ENCODE measurements at regions not wholly inside any gene's neighbourhood (a gene's known extent, or its start where the extent isn't known, plus 50 kb on each side); places are given as distances from the start of the nearest gene placed in this dataset.
A peak's percentile ranks its signal among the peaks of the same experiment; 100 is the strongest.

DNA sequence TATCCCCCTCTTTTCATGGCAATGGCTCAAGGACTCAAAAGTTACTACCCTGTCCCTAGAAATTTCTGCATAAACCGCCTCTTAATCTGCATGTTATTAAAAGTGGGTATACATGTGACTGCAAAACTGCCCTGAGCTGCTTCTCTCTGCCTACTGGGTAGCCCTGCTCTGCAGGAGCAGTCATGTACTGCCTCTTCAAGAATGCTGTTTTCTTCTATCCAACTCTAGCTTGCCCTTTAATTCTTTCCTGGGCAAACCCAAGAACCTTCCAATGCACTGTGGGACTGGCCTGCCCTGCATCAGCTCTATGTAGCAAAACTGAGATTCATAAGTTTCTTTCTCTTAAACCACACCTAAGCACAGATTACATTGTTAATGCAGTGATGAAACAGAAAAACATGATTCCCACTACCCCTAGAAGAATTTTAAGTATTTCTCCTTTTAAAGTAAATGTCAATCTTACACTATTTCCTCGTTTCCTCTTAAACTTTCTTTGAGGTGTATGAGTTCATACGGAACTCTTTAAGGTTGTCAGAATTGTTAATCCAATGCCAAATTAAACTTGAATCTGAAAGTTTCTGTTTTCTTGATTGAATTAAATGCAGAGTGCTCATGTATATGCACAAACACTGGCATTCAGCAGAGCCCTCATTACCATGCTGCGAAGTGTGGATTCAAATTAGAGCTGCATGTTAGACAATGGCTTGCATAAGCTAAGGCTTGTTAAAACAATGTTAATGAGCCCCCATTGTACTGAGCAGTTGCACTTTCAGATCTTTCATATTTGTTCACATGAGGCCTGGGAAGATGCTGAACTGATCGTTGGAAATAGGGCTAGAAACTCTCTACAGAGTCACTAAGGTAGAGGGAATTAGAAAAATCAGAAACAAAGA lies 669.9 kb upstream of the PCDH20 start:
- Histone ChIP-seq H3K79me2 (ENCODE audit: control insufficient read depth, insufficient read depth, low read length) (no peaks in the 10 kb centered on the region), H3K4me3 (ENCODE audit: low read length) (no peak overlapping the region), H3K79me1 (ENCODE audit: low read length) (no peaks in the 10 kb centered on the region), H3K23ac (ENCODE audit: low read length) (no peak overlapping the region), H3K18ac (ENCODE audit: low read length) (no peak overlapping the region), H3K4me2 (ENCODE audit: low read length) (no peak overlapping the region), H3K36me3 (ENCODE audit: control insufficient read depth, insufficient read depth, low read length) (no peaks in the 10 kb centered on the region), H2BK15ac (replicated peaks; ENCODE audit: low read depth) (no peak overlapping the region), H3K56ac (ENCODE audit: low read length) (no peak overlapping the region), H2BK120ac (ENCODE audit: low read depth, low read length) (no peak overlapping the region), H3K9ac (ENCODE audit: low read length) (no peak overlapping the region), H2AK5ac (ENCODE audit: low read length) (no peak overlapping the region), H4K8ac (ENCODE audit: low read depth, low read length) (no peak overlapping the region), H3K27ac (ENCODE audit: low read depth, low read length) (no peak overlapping the region), H3K4me1 (ENCODE audit: control insufficient read depth, low read depth, low read length) (no peaks in the 10 kb centered on the region), H2BK5ac (ENCODE audit: low read length) (no peak overlapping the region), H3K27me3 (ENCODE audit: insufficient read depth, low read length, poor library complexity) (no peaks in the 10 kb centered on the region), H3K4ac (ENCODE audit: low read depth, low read length) (no peak overlapping the region), H4K5ac (ENCODE audit: low read length) (no peak overlapping the region)
- no CpG with 5 or more reads among the region's 5 CpGs for WGBS (ENCODE audit: extremely low coverage, insufficient coverage, low lambda C conversion rate)
- peak; percentile 7 for DNase-seq

GRCh38 chr13:62084728-62085127 lies 669.1 kb upstream of the PCDH20 start:
- Histone ChIP-seq H3K4ac (ENCODE audit: low read depth, low read length) (no peak overlapping the region), H3K9ac (ENCODE audit: low read length) (no peak overlapping the region)

DNA sequence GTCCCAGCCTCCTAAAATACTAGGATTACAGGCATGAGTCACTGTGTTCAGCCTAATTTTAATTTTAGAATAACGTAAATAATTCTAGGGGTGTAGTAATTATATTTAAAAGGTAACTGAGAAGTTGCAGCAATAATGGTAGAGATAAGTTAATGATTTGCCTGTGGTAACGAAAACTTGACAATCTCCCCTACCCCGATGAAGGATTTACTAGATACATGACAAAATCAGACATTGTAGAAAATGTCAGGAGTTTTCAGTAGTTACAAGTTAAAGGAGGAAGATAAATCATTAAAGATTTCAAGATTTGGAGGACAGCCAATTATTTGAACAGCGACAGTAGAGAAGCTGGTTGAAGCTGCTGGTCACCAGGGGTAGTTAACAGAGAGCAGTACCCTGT lies 652.2 kb upstream of the PCDH20 start:
- Histone ChIP-seq H3K56ac (ENCODE audit: low read length) (no peak overlapping the region), H2BK5ac (ENCODE audit: low read length) (no peak overlapping the region), H2AK5ac (ENCODE audit: low read length) (no peak overlapping the region), H3K9ac (ENCODE audit: low read length) (no peak overlapping the region), H3K4ac (ENCODE audit: low read depth, low read length) (no peak overlapping the region), H3K27me3 (ENCODE audit: insufficient read depth, low read length, poor library complexity) (no peaks in the 10 kb centered on the region), H3K27ac (ENCODE audit: low read depth, low read length) (no peak overlapping the region), H3K79me1 (ENCODE audit: low read length) (no peaks in the 10 kb centered on the region), H3K18ac (ENCODE audit: low read length) (no peak overlapping the region), H2BK15ac (replicated peaks; ENCODE audit: low read depth) (no peak overlapping the region), H3K4me1 (ENCODE audit: control insufficient read depth, low read depth, low read length) (no peaks in the 10 kb centered on the region), H4K8ac (ENCODE audit: low read depth, low read length) (no peak overlapping the region), H3K36me3 (ENCODE audit: control insufficient read depth, insufficient read depth, low read length) (no peaks in the 10 kb centered on the region), H4K5ac (ENCODE audit: low read length) (no peak overlapping the region), H3K23ac (ENCODE audit: low read length) (no peak overlapping the region), H3K4me2 (ENCODE audit: low read length) (no peak overlapping the region), H3K79me2 (ENCODE audit: control insufficient read depth, insufficient read depth, low read length) (no peaks in the 10 kb centered on the region), H3K4me3 (ENCODE audit: low read length) (no peak overlapping the region), H2BK120ac (ENCODE audit: low read depth, low read length) (no peak overlapping the region)
- WGBS (ENCODE audit: extremely low coverage, insufficient coverage, low lambda C conversion rate) = 100% methylated on average over 1 of the region's 4 CpGs
- DNase-seq = no peak

More at GRCh38 chr13:62084728-62085127, 669.1 kb upstream of the PCDH20 start:
- no peak overlapping the region for H3K27ac ChIP-seq (ENCODE audit: low read depth, low read length)
- no peaks in the 10 kb centered on the region for H3K79me1 ChIP-seq (ENCODE audit: low read length)
- H3K79me2 ChIP-seq (ENCODE audit: control insufficient read depth, insufficient read depth, low read length) = no peaks in the 10 kb centered on the region
- H3K36me3 ChIP-seq (ENCODE audit: control insufficient read depth, insufficient read depth, low read length) = no peaks in the 10 kb centered on the region
- H3K27me3 ChIP-seq (ENCODE audit: insufficient read depth, low read length, poor library complexity) = no peaks in the 10 kb centered on the region
- no peak overlapping the region for H4K8ac ChIP-seq (ENCODE audit: low read depth, low read length)
- H3K18ac ChIP-seq (ENCODE audit: low read length) = no peak overlapping the region
- H3K4me1 ChIP-seq (ENCODE audit: control insufficient read depth, low read depth, low read length) = no peaks in the 10 kb centered on the region
- H2AK5ac ChIP-seq (ENCODE audit: low read length) = no peak overlapping the region
- no peak overlapping the region for H3K4me2 ChIP-seq (ENCODE audit: low read length)
- H2BK120ac ChIP-seq (ENCODE audit: low read depth, low read length) = no peak overlapping the region
- H2BK5ac ChIP-seq (ENCODE audit: low read length) = no peak overlapping the region
- no peak overlapping the region for H3K23ac ChIP-seq (ENCODE audit: low read length)
- DNase-seq = no peak
- no peak overlapping the region for H4K5ac ChIP-seq (ENCODE audit: low read length)
- no peak overlapping the region for H3K4me3 ChIP-seq (ENCODE audit: low read length)
- no peak overlapping the region for H2BK15ac ChIP-seq (replicated peaks; ENCODE audit: low read depth)
- no peak overlapping the region for H3K56ac ChIP-seq (ENCODE audit: low read length)

DNA sequence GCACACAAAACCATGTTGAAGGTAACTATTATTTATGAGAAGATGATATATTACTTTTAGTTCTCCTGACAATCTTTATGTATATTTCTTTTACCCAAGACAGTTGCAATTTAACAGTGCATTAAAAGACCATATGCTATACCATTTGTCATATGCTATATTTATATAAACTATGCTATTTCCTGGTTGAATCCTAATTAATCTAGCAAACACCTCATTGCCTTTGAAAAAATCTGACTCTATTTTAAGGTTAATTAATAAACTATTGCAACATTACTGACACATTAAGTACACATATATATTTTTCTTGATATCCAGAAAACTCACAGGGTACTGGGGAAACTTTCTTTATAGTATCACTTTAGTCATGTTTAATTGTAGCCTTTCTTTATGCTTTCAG lies 649.4 kb upstream of the PCDH20 start:
- Histone ChIP-seq H3K4me1 (ENCODE audit: control insufficient read depth, low read depth, low read length) (no peaks in the 10 kb centered on the region), H2BK120ac (ENCODE audit: low read depth, low read length) (no peak overlapping the region), H3K18ac (ENCODE audit: low read length) (no peak overlapping the region), H3K79me1 (ENCODE audit: low read length) (no peaks in the 10 kb centered on the region), H3K4me3 (ENCODE audit: low read length) (no peak overlapping the region), H3K27me3 (ENCODE audit: insufficient read depth, low read length, poor library complexity) (no peaks in the 10 kb centered on the region), H3K23ac (ENCODE audit: low read length) (no peak overlapping the region), H3K4me2 (ENCODE audit: low read length) (no peak overlapping the region), H3K4ac (ENCODE audit: low read depth, low read length) (no peak overlapping the region), H3K27ac (ENCODE audit: low read depth, low read length) (no peak overlapping the region), H3K79me2 (ENCODE audit: control insufficient read depth, insufficient read depth, low read length) (no peaks in the 10 kb centered on the region), H4K8ac (ENCODE audit: low read depth, low read length) (no peak overlapping the region), H2BK15ac (replicated peaks; ENCODE audit: low read depth) (no peak overlapping the region), H2BK5ac (ENCODE audit: low read length) (no peak overlapping the region), H4K5ac (ENCODE audit: low read length) (no peak overlapping the region), H3K56ac (ENCODE audit: low read length) (no peak overlapping the region), H3K9ac (ENCODE audit: low read length) (no peak overlapping the region), H3K36me3 (ENCODE audit: control insufficient read depth, insufficient read depth, low read length) (no peaks in the 10 kb centered on the region), H2AK5ac (ENCODE audit: low read length) (no peak overlapping the region)
- no peak for DNase-seq

DNA sequence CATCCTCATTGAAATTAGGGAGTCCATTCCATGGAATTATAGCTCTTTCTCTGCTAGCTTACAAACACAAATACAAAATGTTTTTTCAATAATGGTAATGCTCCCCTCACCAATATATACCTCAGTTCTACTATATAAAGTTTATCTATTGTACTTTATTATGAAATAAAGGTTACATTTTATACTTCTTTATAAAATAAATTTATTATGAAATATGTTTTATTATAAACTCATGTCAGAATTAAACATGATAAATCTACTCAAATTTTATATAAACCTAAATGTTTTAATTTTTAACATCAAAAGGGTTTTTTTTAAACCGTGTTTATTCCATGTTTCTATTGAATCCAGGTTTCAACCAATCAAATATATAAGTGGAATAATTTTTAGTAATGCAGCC lies 646.1 kb upstream of the PCDH20 start:
- no peak overlapping the region for H2BK120ac ChIP-seq (ENCODE audit: low read depth, low read length)
- no peak overlapping the region for H3K4me2 ChIP-seq (ENCODE audit: low read length)
- H2BK15ac ChIP-seq (replicated peaks; ENCODE audit: low read depth) = no peak overlapping the region
- no peaks in the 10 kb centered on the region for H3K27me3 ChIP-seq (ENCODE audit: insufficient read depth, low read length, poor library complexity)
- WGBS (ENCODE audit: extremely low coverage, insufficient coverage, low lambda C conversion rate) = no CpG with 5 or more reads among the region's 1 CpG
- no peak overlapping the region for H3K4ac ChIP-seq (ENCODE audit: low read depth, low read length)
- no peak overlapping the region for H3K18ac ChIP-seq (ENCODE audit: low read length)
- H2BK5ac ChIP-seq (ENCODE audit: low read length) = no peak overlapping the region
- H3K56ac ChIP-seq (ENCODE audit: low read length) = no peak overlapping the region
- H3K23ac ChIP-seq (ENCODE audit: low read length) = no peak overlapping the region
- H4K5ac ChIP-seq (ENCODE audit: low read length) = no peak overlapping the region
- H3K4me1 ChIP-seq (ENCODE audit: control insufficient read depth, low read depth, low read length) = no peaks in the 10 kb centered on the region
- H3K4me3 ChIP-seq (ENCODE audit: low read length) = no peak overlapping the region
- H4K8ac ChIP-seq (ENCODE audit: low read depth, low read length) = no peak overlapping the region
- no peaks in the 10 kb centered on the region for H3K79me1 ChIP-seq (ENCODE audit: low read length)
- no peak overlapping the region for H2AK5ac ChIP-seq (ENCODE audit: low read length)
- no peaks in the 10 kb centered on the region for H3K79me2 ChIP-seq (ENCODE audit: control insufficient read depth, insufficient read depth, low read length)
- DNase-seq = no peak
- no peak overlapping the region for H3K9ac ChIP-seq (ENCODE audit: low read length)
- H3K27ac ChIP-seq (ENCODE audit: low read depth, low read length) = no peak overlapping the region
- no peaks in the 10 kb centered on the region for H3K36me3 ChIP-seq (ENCODE audit: control insufficient read depth, insufficient read depth, low read length)

DNA sequence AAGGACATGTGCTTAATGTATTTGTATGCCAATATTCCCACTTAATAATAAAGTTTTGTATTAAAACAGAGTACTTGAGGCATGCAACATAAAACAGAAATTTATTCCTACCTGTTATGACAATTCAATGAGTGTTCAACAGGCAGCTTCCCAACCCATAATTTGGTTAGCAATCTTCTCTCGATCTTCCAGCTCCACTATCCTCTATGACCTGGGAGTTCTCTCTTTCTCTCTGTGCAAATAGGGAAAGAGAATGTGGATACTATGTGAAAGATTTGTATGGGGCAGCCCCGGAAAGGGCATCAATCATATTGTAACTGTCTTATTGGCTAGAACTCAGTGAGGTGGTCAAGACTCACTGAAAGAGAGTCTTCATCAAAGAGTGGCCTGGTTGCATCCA lies 644.9 kb upstream of the PCDH20 start:
- Histone ChIP-seq H4K5ac (ENCODE audit: low read length) (no peak overlapping the region), H3K36me3 (ENCODE audit: control insufficient read depth, insufficient read depth, low read length) (no peaks in the 10 kb centered on the region), H3K4me1 (ENCODE audit: control insufficient read depth, low read depth, low read length) (no peaks in the 10 kb centered on the region), H3K79me1 (ENCODE audit: low read length) (no peaks in the 10 kb centered on the region), H3K79me2 (ENCODE audit: control insufficient read depth, insufficient read depth, low read length) (no peaks in the 10 kb centered on the region), H3K23ac (ENCODE audit: low read length) (no peak overlapping the region), H2BK15ac (replicated peaks; ENCODE audit: low read depth) (no peak overlapping the region), H4K8ac (ENCODE audit: low read depth, low read length) (no peak overlapping the region), H3K9ac (ENCODE audit: low read length) (no peak overlapping the region), H3K18ac (ENCODE audit: low read length) (no peak overlapping the region), H3K4me2 (ENCODE audit: low read length) (no peak overlapping the region), H2BK5ac (ENCODE audit: low read length) (no peak overlapping the region), H2AK5ac (ENCODE audit: low read length) (no peak overlapping the region), H3K4ac (ENCODE audit: low read depth, low read length) (no peak overlapping the region), H3K27me3 (ENCODE audit: insufficient read depth, low read length, poor library complexity) (no peaks in the 10 kb centered on the region), H3K27ac (ENCODE audit: low read depth, low read length) (no peak overlapping the region), H3K56ac (ENCODE audit: low read length) (no peak overlapping the region), H2BK120ac (ENCODE audit: low read depth, low read length) (no peak overlapping the region), H3K4me3 (ENCODE audit: low read length) (no peak overlapping the region)
- DNase-seq = no peak
- WGBS (ENCODE audit: extremely low coverage, insufficient coverage, low lambda C conversion rate) = no CpG with 5 or more reads among the region's 2 CpGs
